GM18907 (cell line): ENCODE measurements at regions not wholly inside any gene's neighbourhood (a gene's known extent, or its start where the extent isn't known, plus 50 kb on each side); places are given as distances from the start of the nearest gene placed in this dataset.

ENCODE experiments used
- ATAC-seq: cut with Tn5 transposase; IDR thresholded peaks from one replicate; pipeline ENCODE4 v1.9.1; 2021; ENCODE audit warnings: mild to moderate bottlenecking, moderate library complexity; ENCODE audit not compliant: unreplicated experiment

- ATAC-seq: no peak
Observed at GRCh38 chr10:44180321-44181168, 204.4 kb downstream of the CXCL12 start.

GRCh38 chr10:44178856-44179255, 206.0 kb downstream of the CXCL12 start:
- no peak for ATAC-seq

- ATAC-seq: no peak
Observed at GRCh38 chr10:44178281-44178680, 206.6 kb downstream of the CXCL12 start.

- no peak for ATAC-seq
Observed at GRCh38 chr10:44177610-44178009, 207.3 kb downstream of the CXCL12 start.

GRCh38 chr10:44176311-44176710, 208.6 kb downstream of the CXCL12 start:
- ATAC-seq: no peak

- no peak for ATAC-seq
Observed at GRCh38 chr10:44173608-44173894, 211.3 kb downstream of the CXCL12 start.

- no peak for ATAC-seq
Observed at GRCh38 chr10:44172883-44173607, 211.9 kb downstream of the CXCL12 start.

GRCh38 chr10:44171765-44172164, 213.1 kb downstream of the CXCL12 start:
- ATAC-seq: no peak

- no peak for ATAC-seq
Observed at GRCh38 chr10:44168478-44168877, 216.4 kb downstream of the CXCL12 start.

GRCh38 chr10:44167752-44168151, 217.1 kb downstream of the CXCL12 start:
- no peak for ATAC-seq

GRCh38 chr10:44166441-44166840, 218.5 kb downstream of the CXCL12 start:
- no peak for ATAC-seq

- no peak for ATAC-seq
Observed at GRCh38 chr10:44164251-44164956, 220.5 kb downstream of the CXCL12 start.

GRCh38 chr10:44161184-44161583, 223.7 kb downstream of the CXCL12 start:
- ATAC-seq: no peak

GRCh38 chr10:44157574-44157973, 227.3 kb downstream of the CXCL12 start:
- no peak for ATAC-seq

GRCh38 chr10:44154956-44155355, 229.9 kb downstream of the CXCL12 start:
- no peak for ATAC-seq

GRCh38 chr10:44153918-44154670, 230.8 kb downstream of the CXCL12 start:
- no peak for ATAC-seq

- no peak for ATAC-seq
Observed at GRCh38 chr10:44143556-44143955, 241.3 kb downstream of the CXCL12 start.

GRCh38 chr10:44132361-44133289, 252.3 kb downstream of the CXCL12 start:
- ATAC-seq: no peak

- ATAC-seq: no peak
Observed at GRCh38 chr10:44126291-44126717, 258.6 kb downstream of the CXCL12 start.

- ATAC-seq: no peak
Observed at GRCh38 chr10:44125879-44126278, 259.0 kb downstream of the CXCL12 start.
